ENCODE measurements at regions not wholly inside any gene's neighbourhood (a gene's known extent, or its start where the extent isn't known, plus 50 kb on each side); places are given as distances from the start of the nearest gene placed in this dataset.
"Not testable (repeated sequence)": the region's sequence is repeated elsewhere in the genome, so short reads cannot be mapped to it uniquely, and the experiment has no call there.

- DNase-seq (ENCODE audit: low spot score), result no peak
Observed at GRCh38 chr3:95775486-95776094, 1038.8 kb upstream of the EPHA6 start.

- DNase-seq (ENCODE audit: low spot score), result no peak
Observed at GRCh38 chr3:95781598-95781997, 1032.8 kb upstream of the EPHA6 start.

- DNase-seq (ENCODE audit: low spot score), result no peak
Observed at GRCh38 chr3:95789111-95789510, 1025.3 kb upstream of the EPHA6 start.

DNA sequence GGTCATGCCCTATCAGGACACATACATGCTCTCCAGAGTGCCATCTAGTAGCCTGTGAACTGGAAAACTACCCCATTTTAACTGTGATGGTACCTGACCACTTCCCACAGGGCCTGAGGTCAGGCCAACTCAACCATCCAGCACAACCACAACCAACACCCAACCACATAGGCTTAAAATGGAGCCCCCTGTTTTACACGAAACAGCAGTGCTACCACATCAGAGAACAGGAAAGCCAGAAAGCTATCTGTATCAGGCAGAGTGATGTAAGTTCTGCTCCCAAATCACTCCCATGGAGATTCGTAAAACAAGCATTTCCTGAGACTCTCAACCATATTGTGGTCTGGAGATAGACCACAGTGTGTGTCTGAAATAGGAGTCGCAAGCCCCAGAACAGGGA, 1017.3 kb upstream of the EPHA6 start:
- DNase-seq (ENCODE audit: low spot score), result no peak

DNA sequence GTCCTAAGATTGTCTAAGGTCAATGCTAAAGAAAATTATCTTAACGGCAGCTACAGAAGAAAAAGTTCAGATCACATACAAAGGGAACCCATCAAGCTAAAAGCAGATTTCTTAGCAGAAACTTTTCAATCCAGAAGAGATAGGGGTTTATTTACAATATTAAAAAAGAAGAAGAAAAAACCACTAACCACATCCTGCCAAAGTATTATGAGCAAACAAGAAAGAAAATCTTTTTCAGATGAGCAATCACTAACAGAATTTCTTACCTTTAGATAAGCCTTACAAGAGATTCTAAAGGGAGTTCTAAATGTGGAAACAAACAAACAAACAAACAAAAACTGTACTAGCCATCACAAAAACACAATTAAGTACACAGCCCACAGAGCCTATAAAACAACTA, 1015.8 kb upstream of the EPHA6 start:
- no peak for DNase-seq (ENCODE audit: low spot score)

GRCh38 chr3:95810462-95810861, 1003.9 kb upstream of the EPHA6 start:
- no peak for DNase-seq (ENCODE audit: low spot score)

DNA sequence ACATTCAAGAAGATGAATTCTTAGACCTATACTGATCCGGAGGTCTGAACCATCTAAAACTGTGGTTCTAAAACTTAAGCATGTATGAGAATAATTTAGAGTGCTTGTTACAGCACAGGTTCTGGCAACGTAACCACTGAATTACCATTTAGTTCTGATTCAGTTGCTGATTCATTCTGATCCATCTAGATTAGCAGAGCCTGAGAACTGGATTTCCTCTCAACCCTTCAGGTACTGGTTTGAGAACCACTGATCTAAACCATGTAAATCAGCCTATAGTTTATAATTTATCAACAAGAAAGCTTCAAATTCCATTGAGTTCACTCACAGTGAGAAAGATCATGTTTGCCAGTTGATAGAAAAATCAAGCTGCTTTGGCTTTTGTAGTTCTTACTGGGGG, 1001.1 kb upstream of the EPHA6 start:
- DNase-seq (ENCODE audit: low spot score), result no peak

- no peak for DNase-seq (ENCODE audit: low spot score)
Observed at GRCh38 chr3:95815828-95816227, 998.6 kb upstream of the EPHA6 start.

- no peak for DNase-seq (ENCODE audit: low spot score)
Observed at GRCh38 chr3:95826419-95826818, 988.0 kb upstream of the EPHA6 start.

DNA sequence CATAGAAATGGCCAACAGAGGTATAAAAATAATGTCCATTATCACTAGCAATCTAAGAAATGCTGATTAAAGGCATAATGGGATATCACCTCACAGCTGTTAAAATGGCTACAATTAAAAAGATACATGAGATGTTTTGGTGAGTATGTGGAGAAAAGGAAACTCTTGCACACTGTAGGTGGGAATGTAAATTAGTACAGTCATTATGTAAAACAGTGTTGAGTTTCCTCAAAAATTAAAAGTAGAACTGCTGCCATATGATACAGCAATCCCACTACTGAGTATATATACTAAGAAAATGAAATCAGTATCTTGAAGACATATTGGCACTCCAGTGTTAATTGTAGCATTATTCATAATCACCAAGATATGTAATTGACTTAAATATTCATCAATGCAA, 982.2 kb upstream of the EPHA6 start:
- DNase-seq (ENCODE audit: low spot score), result no peak

GRCh38 chr3:95860628-95861027, 953.8 kb upstream of the EPHA6 start:
- not testable (repeated sequence) for DNase-seq (ENCODE audit: low spot score)

GRCh38 chr3:95883801-95884200, 930.6 kb upstream of the EPHA6 start:
- DNase-seq (ENCODE audit: low spot score), result no peak

DNA sequence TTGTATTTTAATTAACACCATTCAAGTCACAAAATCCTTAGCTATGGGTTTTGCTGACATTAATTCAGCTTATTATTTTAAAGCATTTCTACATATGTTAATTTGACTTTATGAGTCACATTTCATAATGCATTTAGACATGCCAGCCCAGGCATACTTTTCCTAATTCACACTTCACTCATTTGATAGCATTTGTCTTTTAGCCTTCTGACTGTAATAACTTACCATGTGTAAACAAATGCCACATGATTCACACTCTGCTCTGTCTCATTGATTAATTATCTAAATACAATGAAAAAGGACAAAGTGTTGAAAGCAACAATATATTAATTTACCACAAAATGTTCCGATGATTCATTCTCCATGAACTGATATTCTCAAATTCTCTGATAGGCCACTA, 927.8 kb upstream of the EPHA6 start:
- DNase-seq (ENCODE audit: low spot score), result no peak

- no peak for DNase-seq (ENCODE audit: low spot score)
Observed at GRCh38 chr3:95887114-95887513, 927.3 kb upstream of the EPHA6 start.

GRCh38 chr3:95894820-95895219, 919.6 kb upstream of the EPHA6 start:
- no peak for DNase-seq (ENCODE audit: low spot score)

- peak; percentile 9 for DNase-seq (ENCODE audit: low spot score)
Observed at GRCh38 chr3:95899494-95899893, 914.9 kb upstream of the EPHA6 start.

GRCh38 chr3:95899911-95900310, 914.5 kb upstream of the EPHA6 start:
- DNase-seq (ENCODE audit: low spot score), result no peak

- no peak for DNase-seq (ENCODE audit: low spot score)
Observed at GRCh38 chr3:95901948-95902347, 912.4 kb upstream of the EPHA6 start.

GRCh38 chr3:95905182-95905581, 909.2 kb upstream of the EPHA6 start:
- DNase-seq (ENCODE audit: low spot score), result no peak

- DNase-seq (ENCODE audit: low spot score), result no peak
Observed at GRCh38 chr3:95911767-95912166, 902.6 kb upstream of the EPHA6 start.

- peak; percentile 83 for DNase-seq (ENCODE audit: low spot score)
Observed at GRCh38 chr3:95923496-95924210, 890.7 kb upstream of the EPHA6 start.

GRCh38 chr3:95926904-95927501, 887.4 kb upstream of the EPHA6 start:
- no peak for DNase-seq (ENCODE audit: low spot score)

DNA sequence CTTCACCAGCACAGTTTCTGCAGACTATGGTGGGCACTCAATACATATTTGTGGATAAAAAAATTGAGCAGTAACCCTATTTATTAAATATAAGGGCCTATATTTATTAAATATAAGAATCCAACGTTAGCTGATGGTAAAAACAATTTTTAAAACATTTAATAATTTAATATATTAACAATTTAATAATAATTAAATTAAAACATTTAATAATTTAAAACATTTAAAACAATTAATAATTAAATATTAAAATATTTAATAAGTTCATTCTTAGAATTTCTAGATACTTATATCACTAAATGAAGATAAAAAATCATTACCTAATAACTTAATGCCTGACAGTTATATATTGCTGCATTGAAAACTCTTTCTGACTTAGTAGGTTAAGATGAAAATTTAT, 880.2 kb upstream of the EPHA6 start:
- DNase-seq (ENCODE audit: low spot score), result no peak

All from AG08395 (cell line).